SK-N-SH treated with all-trans-retinoic acid at 6 μM for 48 hours (cell line): ENCODE measurements at regions not wholly inside any gene's neighbourhood (a gene's known extent, or its start where the extent isn't known, plus 50 kb on each side); places are given as distances from the start of the nearest gene placed in this dataset.
"Not testable (repeated sequence)": the region's sequence is repeated elsewhere in the genome, so short reads cannot be mapped to it uniquely, and the experiment has no call there.

Experiments used
- ATAC-seq: fragments of 200-7000 bp; cut with Tn5 transposase; 3 replicates; pipeline ENCODE4 v1.9.1; 2020; ENCODE audit warnings: mild to moderate bottlenecking, moderate library complexity
- ARNTL ChIP-seq: fragments of 450-650 bp; formaldehyde crosslinking; IDR thresholded peaks from 2 replicates; pipeline ENCODE4 v1.5.0; 2020; ENCODE audit warnings: low read depth, mild to moderate bottlenecking, moderate library complexity, borderline replicate concordance
- CREB5 ChIP-seq: fragments of 250-450 bp; sonication (Bioruptor Pico); IDR thresholded peaks from 2 replicates; pipeline ENCODE4 v1.5.1; 2020; ENCODE audit warnings: low read depth, mild to moderate bottlenecking, moderate library complexity
- CSDC2 ChIP-seq: fragments of 250-450 bp; sonication (Bioruptor Pico); IDR thresholded peaks from 2 replicates; pipeline ENCODE4 v1.5.0; 2020; ENCODE audit warnings: mild to moderate bottlenecking, moderate library complexity
- CSRNP3 ChIP-seq: fragments of 250-450 bp; sonication (Bioruptor Pico); IDR thresholded peaks from 2 replicates; pipeline ENCODE4 v1.5.1; 2021; ENCODE audit warnings: mild to moderate bottlenecking, moderate library complexity
- GLIS3 ChIP-seq: fragments of 250-450 bp; sonication (Bioruptor Pico); IDR thresholded peaks from 2 replicates; pipeline ENCODE4 v1.5.0; 2020; ENCODE audit warnings: mild to moderate bottlenecking, moderate library complexity
- ISL1 ChIP-seq: fragments of 250-450 bp; sonication (Bioruptor Pico); IDR thresholded peaks from 2 replicates; pipeline ENCODE4 v2.1.2; 2022; ENCODE audit warnings: mild to moderate bottlenecking, moderate library complexity
- OSR1 ChIP-seq: fragments of 250-450 bp; sonication (Bioruptor Pico); IDR thresholded peaks from 2 replicates; pipeline ENCODE4 v1.8.0; 2022; ENCODE audit warnings: moderate library complexity, mild to moderate bottlenecking, inconsistent platforms
- PATZ1 ChIP-seq: fragments of 250-450 bp; sonication (Bioruptor Pico); IDR thresholded peaks from 2 replicates; pipeline ENCODE4 v1.8.0; 2020; ENCODE audit warnings: mild to moderate bottlenecking, moderate library complexity, borderline replicate concordance
- POU6F1 ChIP-seq: fragments of 250-450 bp; sonication (Bioruptor Pico); IDR thresholded peaks from 2 replicates; pipeline ENCODE4 v1.8.0; 2021; ENCODE audit warnings: low read depth, mild to moderate bottlenecking, moderate library complexity, borderline replicate concordance
- PPARA ChIP-seq: fragments of 250-450 bp; sonication (Bioruptor Pico); IDR thresholded peaks from 2 replicates; pipeline ENCODE4 v1.5.0; 2020; ENCODE audit warnings: mild to moderate bottlenecking, borderline replicate concordance
- RARB ChIP-seq: fragments of 250-450 bp; sonication (Bioruptor Pico); IDR thresholded peaks from 2 replicates; pipeline ENCODE4 v1.8.0; 2021; ENCODE audit warnings: mild to moderate bottlenecking, moderate library complexity
- SNAI2 ChIP-seq: fragments of 250-450 bp; sonication (Bioruptor Pico); IDR thresholded peaks from 2 replicates; pipeline ENCODE4 v1.5.0; 2020; ENCODE audit warnings: mild to moderate bottlenecking, moderate library complexity
- TCF4 ChIP-seq: fragments of 250-450 bp; sonication (Bioruptor Pico); IDR thresholded peaks from 2 replicates; pipeline ENCODE4 v1.8.0; 2021; ENCODE audit warnings: mild to moderate bottlenecking, moderate library complexity, borderline replicate concordance
- TOX ChIP-seq: fragments of 250-450 bp; sonication (Bioruptor Pico); IDR thresholded peaks from 2 replicates; pipeline ENCODE4 v1.8.0; 2021; ENCODE audit warnings: mild to moderate bottlenecking, moderate library complexity, borderline replicate concordance
- TSHZ2 ChIP-seq: fragments of 250-450 bp; sonication (Bioruptor Pico); IDR thresholded peaks from 2 replicates; pipeline ENCODE4 v1.5.0; 2020; ENCODE audit warnings: mild to moderate bottlenecking, moderate library complexity
- ZC3H10 ChIP-seq: fragments of 250-450 bp; sonication (Bioruptor Pico); IDR thresholded peaks from 2 replicates; pipeline ENCODE4 v1.5.1; 2021; ENCODE audit warnings: mild to moderate bottlenecking, moderate library complexity
- ZFP3 ChIP-seq: fragments of 250-450 bp; sonication (Bioruptor Pico); IDR thresholded peaks from 2 replicates; pipeline ENCODE4 v1.5.0; 2020; ENCODE audit warnings: mild to moderate bottlenecking, moderate library complexity
- ZFP30 ChIP-seq: fragments of 450-650 bp; formaldehyde crosslinking; IDR thresholded peaks from 2 replicates; pipeline ENCODE4 v1.5.0; 2022; ENCODE audit warnings: mild to moderate bottlenecking, moderate library complexity
- ZNF565 ChIP-seq: fragments of 450-650 bp; formaldehyde crosslinking; conservative IDR thresholded peaks from 2 replicates; pipeline ENCODE4 v1.5.0; 2020; ENCODE audit warnings: low read depth, mild to moderate bottlenecking, moderate library complexity
- ZNF70 ChIP-seq: fragments of 450-650 bp; formaldehyde crosslinking; IDR thresholded peaks from 2 replicates; pipeline ENCODE4 v1.5.0; 2020; ENCODE audit warnings: mild to moderate bottlenecking, moderate library complexity
- ZNF8 ChIP-seq: fragments of 450-650 bp; formaldehyde crosslinking; IDR thresholded peaks from 2 replicates; pipeline ENCODE4 v1.5.0; 2020; ENCODE audit warnings: mild to moderate bottlenecking, moderate library complexity

- TF ChIP-seq ISL1 (CRISPR knock-in tag) (no peak), OSR1 (CRISPR knock-in tag) (no peak), GLIS3 (no peak), ZC3H10 (no peak), TSHZ2 (CRISPR knock-in tag) (no peak), ZFP30 (CRISPR knock-in tag) (no peak), POU6F1 (CRISPR knock-in tag) (no peak), ZNF70 (CRISPR knock-in tag) (no peak), ARNTL (CRISPR knock-in tag) (no peak), SNAI2 (no peak), CREB5 (CRISPR knock-in tag) (no peak), TCF4 (CRISPR knock-in tag) (no peak), ZFP3 (CRISPR knock-in tag) (no peak), PATZ1 (CRISPR knock-in tag) (no peak)
- TF ChIP-seq, all 23 proteins: peak for 0
- ATAC-seq: no peak
These were observed 845.2 kb upstream of the CDH18 start for GRCh38 chr5:20833081-20833627.

GRCh38 chr5:20832204-20833080, 844.4 kb upstream of the CDH18 start:
- TF ChIP-seq PATZ1 (CRISPR knock-in tag) (no peak), RARB (no peak), ZNF565 (CRISPR knock-in tag) (no peak), PPARA (CRISPR knock-in tag) (no peak), CSDC2 (CRISPR knock-in tag) (no peak), SNAI2 (no peak), GLIS3 (no peak), TCF4 (CRISPR knock-in tag) (no peak), TSHZ2 (CRISPR knock-in tag) (no peak), ZFP3 (CRISPR knock-in tag) (no peak), TOX (CRISPR knock-in tag) (no peak), POU6F1 (CRISPR knock-in tag) (no peak), ZFP30 (CRISPR knock-in tag) (no peak), ZNF70 (CRISPR knock-in tag) (no peak), CSRNP3 (CRISPR knock-in tag) (no peak), ZNF8 (CRISPR knock-in tag) (no peak), ZC3H10 (no peak), ISL1 (CRISPR knock-in tag) (no peak)
- ATAC-seq: no peak

- not testable (repeated sequence) for ATAC-seq
These were observed 838.0 kb upstream of the CDH18 start for GRCh38 chr5:20825951-20826350.
